Epithelial cell of esophagus (primary cell): ENCODE measurements at regions not wholly inside any gene's neighbourhood (a gene's known extent, or its start where the extent isn't known, plus 50 kb on each side); places are given as distances from the start of the nearest gene placed in this dataset.

Experiments used
- DNase-seq: peaks from one replicate; pipeline ENCODE4 v3.0.0; 2010; ENCODE audit warnings: low read depth
- H3K4me3 ChIP-seq: 2 replicates; pipeline ENCODE4 v1.5.1; 2011; ENCODE audit warnings: mild to moderate bottlenecking, low read length, control low read depth
- TF ChIP-seq, protein P1 (sequence below): IDR thresholded peaks from 2 replicates; pipeline ENCODE4 v1.5.1; 2011; ENCODE audit warnings: low read depth, mild to moderate bottlenecking, low read length, control low read depth, inconsistent platforms; ENCODE audit not compliant: insufficient read depth; ENCODE audit errors: missing control alignments

DNA sequence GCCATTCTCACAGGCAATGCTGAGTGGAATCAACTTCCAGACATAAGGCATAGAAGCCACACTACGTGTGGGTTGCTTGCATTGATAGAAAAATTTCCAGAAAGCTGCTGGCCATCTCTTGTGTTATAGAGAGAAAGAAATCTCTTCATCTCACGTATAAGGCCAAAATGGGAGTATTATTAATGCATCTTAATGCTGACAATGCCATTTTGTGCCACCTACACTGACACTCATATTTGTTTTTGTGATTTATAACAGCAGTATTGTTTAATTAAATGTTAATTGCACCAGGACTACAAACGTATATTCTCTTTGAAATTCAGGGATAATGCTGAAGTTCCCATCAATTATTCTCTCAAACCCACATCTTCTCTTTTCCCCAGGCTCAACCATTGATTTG lies 56.1 kb upstream of the TMEM132D start:
- no peak for DNase-seq
- H3K4me3 ChIP-seq: no peak overlapping the region
- TF ChIP-seq, protein P1, sequence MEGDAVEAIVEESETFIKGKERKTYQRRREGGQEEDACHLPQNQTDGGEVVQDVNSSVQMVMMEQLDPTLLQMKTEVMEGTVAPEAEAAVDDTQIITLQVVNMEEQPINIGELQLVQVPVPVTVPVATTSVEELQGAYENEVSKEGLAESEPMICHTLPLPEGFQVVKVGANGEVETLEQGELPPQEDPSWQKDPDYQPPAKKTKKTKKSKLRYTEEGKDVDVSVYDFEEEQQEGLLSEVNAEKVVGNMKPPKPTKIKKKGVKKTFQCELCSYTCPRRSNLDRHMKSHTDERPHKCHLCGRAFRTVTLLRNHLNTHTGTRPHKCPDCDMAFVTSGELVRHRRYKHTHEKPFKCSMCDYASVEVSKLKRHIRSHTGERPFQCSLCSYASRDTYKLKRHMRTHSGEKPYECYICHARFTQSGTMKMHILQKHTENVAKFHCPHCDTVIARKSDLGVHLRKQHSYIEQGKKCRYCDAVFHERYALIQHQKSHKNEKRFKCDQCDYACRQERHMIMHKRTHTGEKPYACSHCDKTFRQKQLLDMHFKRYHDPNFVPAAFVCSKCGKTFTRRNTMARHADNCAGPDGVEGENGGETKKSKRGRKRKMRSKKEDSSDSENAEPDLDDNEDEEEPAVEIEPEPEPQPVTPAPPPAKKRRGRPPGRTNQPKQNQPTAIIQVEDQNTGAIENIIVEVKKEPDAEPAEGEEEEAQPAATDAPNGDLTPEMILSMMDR: no peak

DNA sequence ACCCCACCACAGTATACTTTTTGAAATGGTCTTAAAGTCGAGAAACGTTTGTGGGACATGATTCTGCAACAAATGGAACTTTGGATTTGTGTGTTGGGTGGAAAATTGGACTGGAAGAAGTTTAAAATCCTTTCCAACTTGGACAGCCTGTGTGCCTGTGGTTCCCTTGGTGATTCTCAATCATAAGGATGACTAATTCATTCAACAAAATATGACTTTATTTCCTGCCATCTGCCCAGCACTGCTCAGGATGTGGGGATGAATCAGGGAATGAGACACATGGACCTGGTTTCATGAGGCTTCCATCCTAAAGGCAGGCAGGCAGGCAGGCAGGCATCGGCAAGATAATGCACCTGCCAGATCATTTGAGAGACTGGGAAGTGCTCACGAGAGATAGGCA lies 57.3 kb upstream of the TMEM132D start:
- peak; percentile 13 for DNase-seq
- TF ChIP-seq, protein P1: no peak
- H3K4me3 ChIP-seq: no peak overlapping the region

DNA sequence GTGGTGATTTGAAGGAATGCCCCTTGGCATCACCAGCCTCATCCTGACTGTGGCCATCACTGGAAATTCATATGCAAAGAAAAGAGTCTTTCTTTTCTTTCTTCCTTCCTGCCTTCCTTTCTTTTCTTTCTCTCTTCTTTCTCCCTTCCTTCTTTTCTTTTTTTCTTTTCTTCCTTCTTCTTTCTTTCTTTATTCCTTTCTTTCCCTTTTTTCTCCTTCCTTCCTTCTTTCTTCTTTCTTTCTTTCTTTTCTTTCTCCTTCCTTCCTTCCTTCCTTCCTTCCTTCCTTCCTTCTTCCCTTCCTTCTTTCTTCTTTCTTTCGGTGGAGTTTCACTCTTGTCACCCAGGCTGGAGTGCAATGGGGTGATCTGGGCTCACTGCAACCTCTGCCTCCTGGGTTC lies 58.0 kb upstream of the TMEM132D start:
- no peak overlapping the region for H3K4me3 ChIP-seq
- no peak for DNase-seq
- TF ChIP-seq, protein P1: no peak

DNA sequence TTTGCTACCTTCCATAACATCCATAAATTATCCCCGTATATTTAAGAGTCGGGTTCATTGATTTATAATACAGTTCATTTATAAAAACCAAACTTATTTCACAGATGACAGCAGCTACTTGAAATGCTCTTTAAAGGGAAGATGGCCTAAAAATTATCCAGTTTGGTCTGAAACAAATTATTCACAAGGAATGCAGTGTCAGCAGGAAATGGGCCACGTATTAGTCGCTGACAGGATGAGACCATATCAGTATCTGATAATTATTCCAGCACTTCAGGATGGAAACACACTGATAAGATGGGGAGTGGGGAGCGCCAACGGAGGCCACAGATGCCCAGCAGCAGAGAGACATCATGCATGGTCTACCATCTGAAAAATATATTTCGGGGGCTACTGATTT lies 60.5 kb upstream of the TMEM132D start:
- no peak for DNase-seq
- H3K4me3 ChIP-seq: no peak overlapping the region
- TF ChIP-seq, protein P1: no peak

DNA sequence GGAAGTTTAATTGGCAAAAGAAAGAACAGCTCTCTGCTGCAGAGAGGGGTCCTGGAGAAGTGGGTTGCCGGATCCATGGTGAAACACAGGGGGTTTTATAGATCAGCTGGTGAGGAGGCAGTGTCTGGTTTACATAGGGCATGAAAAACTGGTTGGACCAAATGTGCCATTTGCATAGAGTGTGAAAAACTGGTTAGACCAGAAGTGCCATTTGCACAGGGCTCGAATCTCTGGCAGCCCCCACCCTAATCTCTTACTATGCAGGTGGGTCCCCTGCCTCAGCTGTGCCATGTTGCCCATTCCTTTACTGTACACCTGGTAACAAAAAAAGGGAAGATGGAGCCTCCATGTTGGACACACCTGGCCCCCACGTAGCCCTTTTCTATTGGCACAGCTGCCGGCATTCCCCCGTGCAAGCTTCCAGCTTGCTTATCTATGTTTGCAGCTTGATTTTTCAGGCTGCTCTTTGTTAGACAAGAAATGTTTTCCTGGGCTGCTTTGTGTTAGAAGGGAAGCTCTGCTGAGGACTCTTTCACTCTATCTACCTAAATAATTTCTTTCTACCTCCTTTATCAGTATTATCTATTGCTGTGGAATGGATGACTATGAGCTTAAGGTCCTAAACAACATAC lies 61.1 kb upstream of the TMEM132D start:
- DNase-seq: peak; percentile 11
- TF ChIP-seq, protein P1: no peak
- no peak overlapping the region for H3K4me3 ChIP-seq

DNA sequence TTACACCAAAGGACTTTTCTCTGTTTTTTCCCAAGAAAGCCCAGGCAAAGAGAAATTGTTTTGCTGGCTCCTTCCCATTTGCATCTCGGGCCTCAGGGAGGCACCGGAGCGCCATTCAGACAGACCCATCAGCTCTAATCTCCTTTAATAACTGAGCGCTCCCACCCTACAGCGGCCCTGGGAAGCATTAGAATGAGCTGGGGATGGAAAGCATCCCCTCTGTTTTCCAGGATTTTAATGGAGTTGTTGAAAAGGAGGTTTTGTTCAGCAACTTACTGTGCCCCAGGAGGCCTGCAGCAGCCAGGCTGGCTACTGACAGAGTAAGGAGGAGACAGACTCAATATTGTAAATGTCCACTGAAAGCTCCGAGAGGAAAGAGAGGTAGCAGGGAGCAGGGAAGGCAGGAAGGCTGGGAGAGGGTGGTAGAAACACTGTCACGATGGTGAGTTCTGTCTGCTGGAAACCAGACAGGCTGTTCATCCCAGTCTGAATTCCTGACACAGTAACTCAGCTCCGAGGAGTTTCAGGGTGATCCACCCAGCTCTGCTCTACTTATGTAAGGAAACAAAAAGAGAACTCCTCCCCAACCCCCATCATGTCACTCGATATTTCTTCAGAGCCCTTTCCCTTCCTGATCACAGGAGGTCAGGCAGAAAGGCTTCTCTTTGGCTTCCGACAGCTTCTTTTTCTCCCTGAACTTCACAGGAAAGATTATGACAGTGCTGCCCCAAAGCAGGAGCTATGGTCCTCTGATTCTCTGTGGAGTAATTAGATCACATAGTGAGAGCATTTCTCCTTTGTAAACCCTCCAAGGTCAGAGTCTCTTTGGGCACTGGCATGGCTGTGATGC lies 62.5 kb upstream of the TMEM132D start:
- TF ChIP-seq, protein P1: no peak
- no peak for DNase-seq
- no peak overlapping the region for H3K4me3 ChIP-seq
